Body of pancreas (tissue), 4 donors: ENCODE measurements at regions not wholly inside any gene's neighbourhood (a gene's known extent, or its start where the extent isn't known, plus 50 kb on each side); places are given as distances from the start of the nearest gene placed in this dataset.

Source experiments
- ATAC-seq: fragments of 150-250 bp; one replicate; pipeline ENCODE4 v1.9.1; 2016
- DNase-seq, 4 donors: peaks; one replicate each; pipeline ENCODE4 v3.0.0-alpha.2; 2019
- H3K27ac ChIP-seq, 4 donors: fragments of 200-600 bp; sonication (generic); 1 replicate in 3 of 4; 2 replicates in 1 of 4; pipeline versions ENCODE4 v1.5.1 to v1.6.1; 2016 to 2019; ENCODE audit warnings: mild to moderate bottlenecking in 1 of 4, mixed read lengths in 1 of 4, moderate library complexity in 1 of 4
- H3K27me3 ChIP-seq, 2 donors: fragments of 200-600 bp; sonication (generic); one replicate each; pipeline ENCODE4 v1.6.0; 2016; ENCODE audit warnings: mild to moderate bottlenecking in 1 of 2
- H3K36me3 ChIP-seq, 2 donors: fragments of 200-600 bp; sonication (generic); replicated peaks in 1 of 2; 2 replicates each; pipeline ENCODE4 v1.5.1; 2016; ENCODE audit warnings: low read depth in 2 of 2; ENCODE audit not compliant: insufficient read depth in 1 of 2
- H3K4me1 ChIP-seq: fragments of 200-600 bp; sonication (generic); one replicate; pipeline ENCODE4 v1.6.0; 2016
- H3K4me3 ChIP-seq, 2 donors: fragments of 200-600 bp; sonication (generic); 1 replicate in 1 of 2; 2 replicates in 1 of 2; pipeline ENCODE4 v1.5.1; 2016 to 2019
- H3K9me3 ChIP-seq, 3 donors: fragments of 200-600 bp; sonication (generic); 1 replicate in 2 of 3; 2 replicates in 1 of 3; pipeline ENCODE4 v1.5.1; 2016
- CTCF ChIP-seq, 7 experiments: fragments of 450-650 bp in 4 of 7; fragments of 200-600 bp in 3 of 7; sonication (generic) in 3 of 7; IDR thresholded peaks; one replicate each; pipeline ENCODE4 v1.5.1; 2016 to 2019; ENCODE audit warnings: antibody characterized with exemption in 7 of 7
- POLR2A ChIP-seq, 3 donors: fragments of 450-650 bp; IDR thresholded peaks; one replicate each; pipeline ENCODE4 v1.6.1; 2016; ENCODE audit warnings: antibody characterized with exemption in 3 of 3, mild to moderate bottlenecking in 2 of 3
- WGBS, 2 donors: methylation state at CpG; one replicate each; pipeline ENCODE4 v1.1.5; 2017; 5-methylcytosine and 5-hydroxymethylcytosine counted together
- intact Hi-C: fragments of 100-400 bp; cut with DNase I; formaldehyde crosslinking; loops from one replicate; pipeline ENCODE4 v1.15.1; 2023

- H3K4me1 ChIP-seq: no peaks in the 10 kb centered on the region
- H3K27me3 ChIP-seq: no peaks in the 10 kb centered on the region
- ATAC-seq (no peak), DNase-seq (no peak)
- TF ChIP-seq CTCF (IDR thresholded peaks at IDR 0.05) (no peak), POLR2A (IDR thresholded peaks at IDR 0.05) (no peak)
- no peak overlapping the region for H3K27ac ChIP-seq
- intact Hi-C loops: no loop called here
- WGBS, 2 donors: 27% methylated on average over 2 of the region's 2 CpGs
- H3K4me3 ChIP-seq: no peak overlapping the region
- no peaks in the 10 kb centered on the region for H3K9me3 ChIP-seq
- H3K36me3 ChIP-seq: no peaks in the 10 kb centered on the region
Observed at GRCh38 chr20:7151676-7152470, 384.4 kb downstream of the BMP2 start.

GRCh38 chr20:7155282-7155681 is 387.8 kb downstream of the BMP2 start:
- H3K27me3 ChIP-seq: no peaks in the 10 kb centered on the region
- no peak for TF ChIP-seq POLR2A (IDR thresholded peaks at IDR 0.05)
- no peak for TF ChIP-seq CTCF (IDR thresholded peaks at IDR 0.05)
- 73 to 87% methylated on average over 4 of the region's 4 CpGs for WGBS, 2 donors
- no peaks in the 10 kb centered on the region for H3K9me3 ChIP-seq
- no peak overlapping the region for H3K27ac ChIP-seq
- ATAC-seq: no peak
- no peaks in the 10 kb centered on the region for H3K36me3 ChIP-seq
- DNase-seq: no peak
- H3K4me1 ChIP-seq: no peaks in the 10 kb centered on the region
- intact Hi-C loops: no loop called here
- H3K4me3 ChIP-seq: no peak overlapping the region

- ATAC-seq (no peak), DNase-seq (no peak)
- intact Hi-C loops: no loop called here
- TF ChIP-seq CTCF (IDR thresholded peaks at IDR 0.05) (no peak), POLR2A (IDR thresholded peaks at IDR 0.05) (no peak)
- Histone ChIP-seq H3K9me3 (no peaks in the 10 kb centered on the region), H3K4me1 (no peaks in the 10 kb centered on the region), H3K27me3 (no peaks in the 10 kb centered on the region), H3K36me3 (no peaks in the 10 kb centered on the region), H3K27ac (no peak overlapping the region), H3K4me3 (no peak overlapping the region)
- 71 to 77% methylated on average over 2 of the region's 2 CpGs for WGBS, 2 donors
Observed at GRCh38 chr20:7155794-7156193, 388.3 kb downstream of the BMP2 start.

GRCh38 chr20:7159903-7160302 is 392.4 kb downstream of the BMP2 start:
- TF ChIP-seq POLR2A (IDR thresholded peaks at IDR 0.05): no peak
- no peak for TF ChIP-seq CTCF (IDR thresholded peaks at IDR 0.05)
- Histone ChIP-seq H3K27ac (no peak overlapping the region), H3K9me3 (no peaks in the 10 kb centered on the region), H3K4me1 (no peaks in the 10 kb centered on the region), H3K4me3 (no peak overlapping the region), H3K27me3 (no peaks in the 10 kb centered on the region), H3K36me3 (no peaks in the 10 kb centered on the region)
- ATAC-seq (no peak), DNase-seq (no peak)
- intact Hi-C loops: no loop called here

GRCh38 chr20:7161690-7162089 is 394.2 kb downstream of the BMP2 start:
- no peaks in the 10 kb centered on the region for H3K4me1 ChIP-seq
- H3K4me3 ChIP-seq: no peak overlapping the region
- TF ChIP-seq CTCF (IDR thresholded peaks at IDR 0.05) (peak in 5 of 7 experiments; percentile 11 to 37 (median 18)), POLR2A (IDR thresholded peaks at IDR 0.05) (no peak)
- H3K27ac ChIP-seq: no peak overlapping the region
- DNase-seq: peak in 1 of 4 donors; percentile 17
- no peaks in the 10 kb centered on the region for H3K27me3 ChIP-seq
- ATAC-seq: no peak
- intact Hi-C loops: no loop called here
- no peaks in the 10 kb centered on the region for H3K36me3 ChIP-seq
- H3K9me3 ChIP-seq: no peaks in the 10 kb centered on the region
